Right atrium auricular region (tissue), 2 donors: ENCODE measurements at regions not wholly inside any gene's neighbourhood (a gene's known extent, or its start where the extent isn't known, plus 50 kb on each side); places are given as distances from the start of the nearest gene placed in this dataset.
A peak's percentile ranks its signal among the peaks of the same experiment; 100 is the strongest.

Experiments
- DNase-seq: peaks from one replicate; pipeline ENCODE4 v3.0.0-alpha.2; 2019; ENCODE audit warnings: low spot score
- H3K27ac ChIP-seq, 2 donors: fragments of 200-600 bp; sonication (generic); 1 replicate in 1 of 2; 2 replicates in 1 of 2; pipeline ENCODE4 v1.5.1; 2016 to 2019
- H3K27me3 ChIP-seq, 2 donors: fragments of 200-600 bp; sonication (generic); one replicate each; pipeline versions ENCODE4 v1.5.1 to v1.6.0; 2017 to 2019
- H3K36me3 ChIP-seq: fragments of 200-600 bp; sonication (generic); one replicate; pipeline ENCODE4 v1.5.1; 2016
- H3K4me1 ChIP-seq, 2 donors: fragments of 200-600 bp; sonication (generic); one replicate each; pipeline versions ENCODE4 v1.5.1 to v1.6.0; 2017 to 2019
- H3K4me3 ChIP-seq, 2 donors: fragments of 200-600 bp; sonication (generic); 1 replicate in 1 of 2; 2 replicates in 1 of 2; pipeline ENCODE4 v1.5.1; 2017 to 2019; ENCODE audit warnings: mild to moderate bottlenecking in 1 of 2, moderate library complexity in 1 of 2
- H3K9me3 ChIP-seq, 2 donors: fragments of 200-600 bp; sonication (generic); one replicate each; pipeline ENCODE4 v1.5.1; 2019
- CTCF ChIP-seq, 2 donors: fragments of 200-600 bp; sonication (generic); IDR thresholded peaks; one replicate each; pipeline ENCODE4 v1.5.1; 2019; ENCODE audit warnings: antibody characterized with exemption in 2 of 2

DNA sequence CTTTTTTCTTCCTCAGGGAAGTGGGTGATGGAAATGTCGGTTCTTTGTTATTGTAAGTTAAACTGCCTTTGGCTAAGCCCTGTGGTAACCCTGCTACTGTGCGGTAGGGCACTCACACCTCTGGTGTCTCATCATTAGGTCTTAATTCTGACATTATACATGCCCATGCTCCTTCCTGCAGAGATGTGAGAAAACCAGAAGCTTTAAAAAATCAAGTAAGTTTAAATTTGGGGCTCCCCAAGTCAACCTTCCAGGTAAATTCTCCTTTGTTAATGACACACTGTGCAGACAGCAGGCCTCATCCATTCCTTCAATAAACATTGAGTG is 155.8 kb downstream of the FAM43A start:
- DNase-seq, result no peak
- H3K27ac ChIP-seq, result peak overlapping the region; percentile 81 to 85
- H3K27me3 ChIP-seq, result no peaks in the 10 kb centered on the region
- TF ChIP-seq CTCF (IDR thresholded peaks at IDR 0.05), result no peak
- H3K4me3 ChIP-seq, result peak overlapping the region in 1 of 2 donors; percentile 5
- H3K4me1 ChIP-seq, result peaks cover 0 to 17% of the 10 kb centered on the region in 2 donors
- no peaks in the 10 kb centered on the region for H3K9me3 ChIP-seq
- H3K36me3 ChIP-seq, result no peaks in the 10 kb centered on the region

GRCh38 chr3:194843556-194843955 is 157.9 kb downstream of the FAM43A start:
- TF ChIP-seq CTCF (IDR thresholded peaks at IDR 0.05), result no peak
- no peaks in the 10 kb centered on the region for H3K27me3 ChIP-seq
- no peaks in the 10 kb centered on the region for H3K9me3 ChIP-seq

DNA sequence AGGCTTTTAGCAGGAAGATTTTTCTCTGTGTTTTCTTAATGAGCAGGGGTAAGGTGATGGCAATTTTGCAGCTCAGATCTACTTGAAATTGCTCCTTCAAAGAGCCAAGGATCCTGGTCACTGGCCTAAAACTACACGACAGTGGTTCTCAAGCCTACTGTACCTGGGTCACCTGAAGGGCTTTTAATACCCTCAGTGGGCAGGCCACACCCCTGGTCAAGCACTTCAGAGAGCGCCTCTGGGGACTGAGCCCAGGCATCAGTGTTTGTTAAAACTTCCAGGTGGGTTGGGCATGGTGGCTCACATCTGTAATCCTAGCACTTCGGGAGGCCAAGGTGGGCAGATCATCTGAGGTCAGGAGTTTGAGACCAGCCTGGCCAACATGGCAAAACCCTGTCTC is 158.4 kb downstream of the FAM43A start:
- H3K9me3 ChIP-seq, result no peaks in the 10 kb centered on the region
- no peaks in the 10 kb centered on the region for H3K36me3 ChIP-seq
- TF ChIP-seq CTCF (IDR thresholded peaks at IDR 0.05), result no peak
- no peaks in the 10 kb centered on the region for H3K27me3 ChIP-seq
- no peak overlapping the region for H3K27ac ChIP-seq
- no peak overlapping the region for H3K4me3 ChIP-seq
- peaks cover 0 to 17% of the 10 kb centered on the region in 2 donors for H3K4me1 ChIP-seq
- no peak for DNase-seq

More at GRCh38 chr3:194843556-194843955, 157.9 kb downstream of the FAM43A start:
- Histone ChIP-seq H3K4me1 (peaks cover 0 to 17% of the 10 kb centered on the region in 2 donors), H3K4me3 (no peak overlapping the region), H3K27ac (no peak overlapping the region), H3K36me3 (no peaks in the 10 kb centered on the region)
- no peak for DNase-seq

- DNase-seq, result no peak
- Histone ChIP-seq H3K4me3 (no peak overlapping the region), H3K27me3 (no peaks in the 10 kb centered on the region), H3K36me3 (no peaks in the 10 kb centered on the region), H3K27ac (no peak overlapping the region), H3K4me1 (peaks cover 0 to 11% of the 10 kb centered on the region in 2 donors), H3K9me3 (no peaks in the 10 kb centered on the region)
- TF ChIP-seq CTCF (IDR thresholded peaks at IDR 0.05), result no peak
Observed at GRCh38 chr3:194849166-194849875, 163.6 kb downstream of the FAM43A start.

DNA sequence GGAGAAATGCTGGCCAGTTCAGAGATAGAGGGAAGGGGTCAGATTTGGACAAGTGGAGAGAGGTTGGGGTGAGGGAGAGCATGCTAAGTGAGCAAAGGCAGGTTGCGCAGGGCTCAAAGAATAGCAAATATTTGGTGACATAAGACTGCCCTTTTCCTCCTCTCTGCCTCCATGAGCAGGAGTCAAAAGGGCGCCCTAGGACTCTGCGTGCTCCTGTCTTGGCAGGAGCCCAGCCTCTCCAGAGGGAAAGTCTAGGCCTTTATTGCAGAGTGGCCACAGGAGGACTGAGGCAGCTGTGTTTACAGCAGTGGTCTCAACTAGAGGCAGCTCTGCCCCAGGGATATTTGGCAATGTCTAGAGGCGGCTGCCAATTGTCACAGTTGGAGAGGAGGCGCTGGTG is 165.6 kb downstream of the FAM43A start:
- no peak for DNase-seq
- TF ChIP-seq CTCF (IDR thresholded peaks at IDR 0.05), result no peak

GRCh38 chr3:194851941-194852340 is 166.3 kb downstream of the FAM43A start:
- Histone ChIP-seq H3K9me3 (no peaks in the 10 kb centered on the region), H3K27me3 (no peaks in the 10 kb centered on the region)
- DNase-seq, result no peak

More for the DNA sequence above, 165.6 kb downstream of the FAM43A start:
- Histone ChIP-seq H3K27me3 (no peaks in the 10 kb centered on the region), H3K4me3 (no peak overlapping the region), H3K36me3 (no peaks in the 10 kb centered on the region), H3K9me3 (no peaks in the 10 kb centered on the region), H3K4me1 (peaks cover 0 to 25% of the 10 kb centered on the region in 2 donors), H3K27ac (no peak overlapping the region)

More at GRCh38 chr3:194851941-194852340, 166.3 kb downstream of the FAM43A start:
- peaks cover 0 to 29% of the 10 kb centered on the region in 2 donors for H3K4me1 ChIP-seq
- no peak for TF ChIP-seq CTCF (IDR thresholded peaks at IDR 0.05)
- no peaks in the 10 kb centered on the region for H3K36me3 ChIP-seq
- H3K27ac ChIP-seq, result no peak overlapping the region
- H3K4me3 ChIP-seq, result no peak overlapping the region
